ENCODE measurements at regions not wholly inside any gene's neighbourhood (a gene's known extent, or its start where the extent isn't known, plus 50 kb on each side); places are given as distances from the start of the nearest gene placed in this dataset.

GRCh38 chr2:220168891-220169546 lies 541.6 kb downstream of the SLC4A3 start:
- no peak for DNase-seq (ENCODE audit: low read depth)

- no peak for DNase-seq (ENCODE audit: low read depth)
Measured at GRCh38 chr2:220174826-220175225, 547.4 kb downstream of the SLC4A3 start.

DNA sequence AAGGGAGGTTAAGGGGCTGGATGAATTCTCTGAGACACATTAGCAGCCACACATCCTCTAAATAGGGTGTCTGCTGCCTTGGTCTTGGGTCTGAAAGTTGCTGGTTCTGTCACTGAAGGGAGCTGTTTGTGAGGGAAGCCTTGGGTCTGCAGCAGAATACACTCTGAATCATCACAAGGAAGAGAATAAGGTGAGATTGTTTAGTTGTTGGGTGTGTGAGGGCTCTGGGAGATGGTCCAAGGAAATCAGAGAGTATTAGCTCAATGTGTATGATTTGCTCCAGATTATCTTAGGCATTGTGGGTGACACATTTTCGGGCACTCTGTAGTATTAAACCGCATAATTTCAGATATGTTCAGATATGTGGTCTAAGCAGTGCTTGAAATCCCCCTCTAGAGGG lies 548.5 kb downstream of the SLC4A3 start:
- no peak for DNase-seq (ENCODE audit: low read depth)

GRCh38 chr2:220178991-220179695 lies 551.7 kb downstream of the SLC4A3 start:
- DNase-seq (ENCODE audit: low read depth), result no peak

DNA sequence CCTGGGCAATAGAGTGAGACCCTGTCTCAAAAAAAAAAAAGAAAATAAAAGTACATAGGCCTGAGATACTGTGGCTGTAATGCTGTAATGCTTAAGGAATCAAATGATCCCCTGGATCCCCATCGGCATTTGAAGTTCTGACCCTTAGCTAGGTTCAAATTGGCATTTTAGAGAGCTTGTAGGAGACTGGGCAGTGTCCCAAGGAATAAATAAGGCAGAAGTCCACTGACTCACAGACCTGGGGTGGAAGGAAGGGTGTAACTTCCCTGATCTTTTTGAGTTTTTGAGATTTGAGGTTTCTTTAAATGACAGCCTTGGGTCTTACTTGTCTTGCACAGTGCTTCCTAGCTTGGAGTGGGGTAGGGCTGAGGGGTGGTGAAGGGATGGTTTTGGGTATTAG lies 553.7 kb downstream of the SLC4A3 start:
- no peak for DNase-seq (ENCODE audit: low read depth)

DNA sequence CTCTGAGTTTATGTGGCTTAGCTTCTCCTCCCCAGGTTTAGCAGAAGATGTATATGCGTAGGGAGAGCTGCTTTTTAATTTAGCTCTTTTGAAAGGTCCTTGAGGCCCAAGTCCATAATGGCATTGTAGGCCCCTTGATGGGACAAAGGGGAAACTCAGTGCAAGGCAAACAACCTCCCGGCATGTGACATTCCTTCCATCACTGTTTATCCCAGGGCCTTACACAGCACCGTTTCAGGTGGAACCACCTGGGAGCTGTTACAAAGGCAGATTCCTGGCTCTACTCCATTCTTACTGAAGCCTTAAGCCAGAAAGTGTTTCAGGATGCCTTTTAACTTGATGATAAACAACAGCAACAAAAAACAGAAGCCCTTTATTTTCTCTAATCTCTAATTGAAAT lies 555.4 kb downstream of the SLC4A3 start:
- no peak for DNase-seq (ENCODE audit: low read depth)

DNA sequence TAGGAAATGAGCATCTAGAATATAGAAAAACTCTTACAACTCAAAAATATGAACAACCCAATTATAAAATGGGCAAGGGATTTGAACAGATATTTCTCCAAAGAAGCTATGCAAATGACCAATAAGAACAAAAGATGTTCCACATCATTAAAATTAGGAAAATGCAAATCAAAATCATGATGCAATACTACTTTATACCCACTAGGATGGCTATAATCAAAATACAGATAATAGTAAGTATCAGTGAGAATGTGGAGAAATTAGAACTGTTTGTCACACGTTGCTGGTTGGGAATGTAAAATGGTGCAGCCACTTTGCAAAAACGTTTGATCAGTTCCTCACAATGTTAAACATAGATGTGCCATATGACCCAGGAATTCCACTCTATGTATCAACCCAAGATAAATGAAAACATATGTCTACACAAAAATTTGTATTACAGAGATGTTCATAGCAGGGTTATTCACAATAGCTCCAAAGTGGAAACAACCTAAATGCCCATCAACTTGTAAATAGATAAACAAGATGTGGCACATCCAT lies 558.4 kb downstream of the SLC4A3 start:
- DNase-seq (ENCODE audit: low read depth), result no peak

DNA sequence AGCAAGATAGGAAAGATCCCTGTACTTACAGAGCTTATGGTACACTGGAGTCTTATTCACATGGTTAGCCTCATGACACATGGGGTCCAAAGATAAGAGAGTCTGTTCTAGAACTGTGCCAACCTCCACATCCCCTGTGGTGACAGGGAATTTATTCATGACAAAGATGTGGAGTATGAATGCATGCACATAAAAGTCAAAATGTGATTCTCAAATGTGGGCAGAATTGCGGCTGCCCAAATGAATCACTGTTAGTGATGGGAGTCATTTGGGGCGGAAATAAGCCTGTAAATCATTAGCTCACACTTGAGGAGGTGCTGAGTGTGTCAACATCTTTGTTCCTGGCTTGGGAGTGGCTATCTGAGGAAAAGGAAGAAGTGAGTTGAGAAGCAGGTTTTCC lies 560.6 kb downstream of the SLC4A3 start:
- DNase-seq (ENCODE audit: low read depth), result peak; percentile 71

GRCh38 chr2:220191031-220191430 lies 563.6 kb downstream of the SLC4A3 start:
- DNase-seq (ENCODE audit: low read depth), result no peak

GRCh38 chr2:220191737-220192136 lies 564.3 kb downstream of the SLC4A3 start:
- DNase-seq (ENCODE audit: low read depth), result no peak

DNA sequence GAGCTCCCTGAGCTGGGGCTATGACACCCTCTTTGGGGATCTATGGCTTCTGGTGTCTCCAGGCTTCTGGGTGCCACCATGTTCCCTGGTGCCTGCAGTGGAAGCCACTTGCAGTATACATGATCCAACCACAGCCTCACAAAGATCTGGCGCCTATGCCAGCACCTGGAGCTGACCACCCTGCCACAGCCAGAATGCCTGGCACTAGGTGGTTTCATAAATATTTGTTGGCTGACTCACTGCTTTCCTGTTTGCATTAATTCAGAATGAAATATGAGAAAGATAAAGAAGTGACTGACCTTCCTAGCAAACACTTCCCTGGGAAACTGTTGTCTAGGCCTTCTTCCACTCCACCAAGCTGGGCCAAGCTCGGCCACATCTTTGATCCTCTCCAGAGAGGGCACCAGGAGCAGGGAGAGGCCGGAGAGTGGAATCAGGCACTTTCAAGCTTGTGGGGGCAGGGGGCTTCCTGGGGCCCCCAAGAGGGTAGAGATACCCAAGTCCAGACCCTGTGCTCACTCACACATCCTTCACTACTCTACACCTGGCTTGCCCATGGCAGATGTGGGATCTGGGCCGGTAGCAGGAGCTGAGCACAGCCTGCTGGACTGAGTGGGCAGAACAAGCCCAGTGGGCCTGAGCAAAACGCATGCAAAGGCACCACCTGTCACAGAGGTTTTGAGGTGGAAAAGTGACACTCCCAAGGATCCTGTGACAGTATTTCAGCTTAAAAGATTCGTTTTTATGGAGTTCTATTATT lies 565.7 kb downstream of the SLC4A3 start:
- no peak for DNase-seq (ENCODE audit: low read depth)

DNA sequence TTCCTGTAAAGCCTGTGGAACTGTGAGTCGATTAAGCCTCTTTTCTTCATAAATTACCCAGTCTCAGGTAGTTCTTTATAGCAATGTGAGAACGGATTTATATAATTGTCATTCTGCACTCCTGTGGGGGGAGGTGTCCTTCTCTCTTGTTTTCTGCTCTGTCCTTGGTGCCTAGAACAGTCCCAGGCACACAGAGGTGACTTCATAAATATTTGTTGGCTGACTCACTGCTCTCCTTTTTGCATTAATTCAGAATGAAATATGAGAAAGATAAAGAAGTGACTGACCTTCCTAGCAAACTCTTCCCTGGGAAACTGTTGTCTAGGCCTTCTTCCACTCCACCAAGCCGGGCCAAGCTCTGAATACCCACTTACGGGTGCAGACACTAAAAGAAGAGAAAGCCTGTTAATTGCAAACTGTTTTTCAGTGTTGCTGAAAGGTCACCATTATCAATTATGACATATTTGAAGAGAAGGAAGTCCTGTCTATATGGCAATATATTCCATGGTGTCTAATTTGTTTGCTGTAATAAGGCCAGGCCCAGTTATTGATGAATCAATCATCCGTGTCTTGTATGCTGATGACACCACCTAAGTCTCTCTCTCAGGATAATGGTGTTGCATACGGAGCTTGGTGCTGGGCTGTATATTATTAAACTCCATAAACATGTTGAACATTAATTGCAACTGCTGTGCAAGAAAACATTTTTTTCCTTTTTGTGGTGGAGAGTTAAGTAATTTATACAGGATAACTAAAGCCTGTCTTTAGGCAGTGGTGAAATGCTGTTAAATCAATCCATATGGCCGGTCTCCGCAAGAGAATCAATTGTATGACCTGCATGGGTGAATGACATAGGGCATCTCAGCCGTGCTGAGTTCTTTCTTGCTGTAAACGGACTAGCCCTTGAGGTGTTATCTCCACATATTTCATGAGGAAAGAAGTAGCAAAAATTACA lies 567.5 kb downstream of the SLC4A3 start:
- DNase-seq (ENCODE audit: low read depth), result no peak

GRCh38 chr2:220198896-220199295 lies 571.5 kb downstream of the SLC4A3 start:
- DNase-seq (ENCODE audit: low read depth), result peak; percentile 72

- no peak for DNase-seq (ENCODE audit: low read depth)
Measured at GRCh38 chr2:220202066-220202465, 574.6 kb downstream of the SLC4A3 start.

DNA sequence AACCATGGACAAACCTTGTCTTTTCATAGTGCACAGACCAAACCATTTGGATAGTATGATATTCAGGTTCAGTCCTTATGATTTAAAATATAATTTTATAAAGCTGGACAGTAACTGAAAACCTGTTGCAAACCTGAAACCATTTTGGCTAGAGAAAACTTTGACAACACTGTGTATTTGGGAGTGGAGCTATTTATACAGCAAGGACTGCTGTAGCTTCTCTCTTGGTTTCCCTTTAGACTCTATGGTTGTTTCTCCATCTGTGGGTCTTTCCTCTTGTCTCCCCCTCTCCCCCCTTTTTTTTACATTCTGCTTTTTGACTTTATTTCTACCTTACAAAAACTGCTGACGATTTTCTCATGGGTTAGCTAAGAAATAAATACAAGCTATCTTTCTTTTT lies 581.7 kb downstream of the SLC4A3 start:
- DNase-seq (ENCODE audit: low read depth), result no peak

DNA sequence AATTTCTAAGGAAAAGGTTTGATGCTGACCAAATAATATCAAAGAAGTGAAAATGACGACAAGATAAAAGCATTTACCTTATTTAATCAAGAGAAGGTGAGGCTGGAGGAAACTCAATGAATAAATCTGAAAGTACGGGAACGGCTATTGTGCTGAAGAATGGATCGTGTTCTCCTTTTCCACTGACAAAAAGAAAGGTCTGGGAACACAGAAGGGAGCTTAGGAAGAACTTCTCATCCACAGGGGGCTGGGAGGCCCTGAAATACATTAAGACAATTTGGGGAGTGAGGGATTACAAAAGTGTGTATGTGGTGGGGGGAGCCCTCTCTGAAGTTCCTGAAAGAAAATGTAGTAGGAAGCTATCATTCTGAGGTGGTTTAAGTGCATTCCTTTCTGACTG lies 582.3 kb downstream of the SLC4A3 start:
- DNase-seq (ENCODE audit: low read depth), result no peak

DNA sequence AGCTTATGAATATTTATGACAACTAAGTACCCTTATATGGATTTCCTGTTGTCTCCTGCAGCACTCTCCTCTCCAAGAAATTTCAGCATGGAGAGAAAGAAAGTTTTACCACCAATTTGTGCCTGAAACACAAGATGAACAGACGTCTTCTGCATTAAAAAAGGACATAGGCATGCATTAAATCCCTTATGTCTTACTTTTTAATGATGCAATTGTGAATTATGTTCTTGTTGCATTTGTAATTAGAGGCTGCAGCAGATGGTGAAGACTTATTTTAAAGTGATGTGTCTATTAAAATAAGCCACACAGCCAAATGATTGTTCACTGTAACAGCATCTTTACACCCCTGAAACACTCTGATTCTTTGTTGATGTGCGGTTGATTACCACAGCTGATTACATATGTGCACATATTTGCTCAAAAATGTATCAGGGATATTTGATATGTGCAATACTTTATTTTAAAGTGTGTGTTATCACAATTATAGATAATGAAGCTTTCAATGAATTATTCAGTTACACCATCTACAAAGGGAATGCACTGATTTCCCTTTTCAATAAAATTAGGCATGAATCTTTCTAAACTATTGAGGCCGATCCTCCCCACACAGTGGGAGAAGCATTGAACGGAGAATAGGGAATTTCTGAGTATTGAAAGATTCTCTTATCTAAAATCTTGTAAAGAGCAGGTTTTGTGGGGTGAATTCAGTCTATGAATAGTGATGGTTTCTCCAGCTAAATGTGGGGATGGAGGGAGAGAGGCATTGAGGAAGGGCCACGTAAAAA lies 585.1 kb downstream of the SLC4A3 start:
- no peak for DNase-seq (ENCODE audit: low read depth)

DNA sequence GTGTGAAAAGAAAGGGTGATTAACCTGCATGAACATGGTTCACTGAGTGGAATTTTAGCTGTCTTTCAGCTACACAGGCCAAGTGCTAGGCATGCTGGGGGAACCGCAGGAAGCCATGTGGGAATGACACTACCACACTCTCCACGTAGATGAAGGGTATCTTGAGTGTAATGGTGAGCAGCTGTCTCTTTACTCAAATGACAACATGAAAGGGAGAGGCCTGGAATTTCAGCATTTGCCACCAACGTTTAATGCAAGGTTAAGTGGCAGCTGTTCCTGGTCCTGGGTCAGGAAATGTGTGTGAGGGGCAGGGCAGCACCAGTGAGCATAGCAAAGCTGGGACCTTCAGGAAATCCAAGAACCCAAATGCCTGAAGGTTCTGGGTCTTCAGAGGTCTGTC lies 588.4 kb downstream of the SLC4A3 start:
- no peak for DNase-seq (ENCODE audit: low read depth)

DNA sequence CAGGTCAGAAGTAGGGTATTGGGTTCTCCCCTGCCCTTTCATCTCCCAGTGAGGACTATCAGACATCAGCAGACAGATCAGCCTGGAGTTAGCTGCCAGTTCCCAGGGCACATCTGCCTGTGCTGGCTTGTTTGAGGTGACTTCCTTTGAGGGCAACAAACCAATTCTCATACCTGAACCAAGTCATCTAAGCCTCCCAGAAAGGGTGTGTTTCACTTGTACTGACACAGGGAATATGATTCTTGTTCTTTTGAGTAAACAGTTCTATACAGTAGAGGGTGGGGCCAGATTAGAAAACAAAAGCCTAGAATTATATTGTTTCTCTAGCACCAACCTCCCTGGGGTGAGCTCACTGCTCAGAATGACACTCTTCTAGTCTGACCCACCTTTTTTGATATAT lies 591.9 kb downstream of the SLC4A3 start:
- no peak for DNase-seq (ENCODE audit: low read depth)

GRCh38 chr2:220220009-220220408 lies 592.6 kb downstream of the SLC4A3 start:
- DNase-seq (ENCODE audit: low read depth), result no peak

GRCh38 chr2:220221992-220222391 lies 594.6 kb downstream of the SLC4A3 start:
- DNase-seq (ENCODE audit: low read depth), result no peak
